Esophagus (tissue), 2 donors: ENCODE measurements at regions not wholly inside any gene's neighbourhood (a gene's known extent, or its start where the extent isn't known, plus 50 kb on each side); places are given as distances from the start of the nearest gene placed in this dataset.

Source experiments
- H3K27ac ChIP-seq, 2 donors: one replicate each; pipeline ENCODE4 v1.5.1; 2013; ENCODE audit warnings: low read depth in 2 of 2, mild to moderate bottlenecking in 2 of 2, inconsistent platforms in 1 of 2, low read length in 1 of 2, moderate library complexity in 1 of 2
- H3K27me3 ChIP-seq, 2 donors: one replicate each; pipeline ENCODE4 v1.6.1; 2013; ENCODE audit warnings: low read length in 2 of 2, control low read depth in 1 of 2, mild to moderate bottlenecking in 1 of 2; ENCODE audit not compliant: insufficient read depth in 2 of 2, control insufficient read depth in 1 of 2
- H3K36me3 ChIP-seq, 2 donors: one replicate each; pipeline ENCODE4 v1.6.1; 2013; ENCODE audit warnings: low read length in 1 of 2; ENCODE audit not compliant: control insufficient read depth in 2 of 2, insufficient read depth in 2 of 2
- H3K4me1 ChIP-seq, 2 donors: one replicate each; pipeline ENCODE4 v1.6.1; 2013; ENCODE audit warnings: low read length in 1 of 2; ENCODE audit not compliant: control insufficient read depth in 2 of 2, insufficient read depth in 2 of 2
- H3K4me3 ChIP-seq, 2 donors: one replicate each; pipeline ENCODE4 v1.5.1; 2013; ENCODE audit warnings: low read length in 2 of 2, mild to moderate bottlenecking in 2 of 2, low read depth in 1 of 2, moderate library complexity in 1 of 2
- H3K9me3 ChIP-seq, 2 donors: one replicate each; pipeline ENCODE4 v1.6.1; 2013; ENCODE audit warnings: mild to moderate bottlenecking in 2 of 2, low read depth in 1 of 2, low read length in 1 of 2, moderate library complexity in 1 of 2; ENCODE audit not compliant: control insufficient read depth in 2 of 2, insufficient read depth in 1 of 2
- WGBS, 2 donors: extraction: QIAGEN DNeasy Blood & Tissue Kit; methylation state at CpG; one replicate each; pipeline ENCODE4 v1.1.7; 2013; 5-methylcytosine and 5-hydroxymethylcytosine counted together
- donor health status: healthy with polysubstance abuse.
- donor health status: Bipolar disorder and iron deficiency.

DNA sequence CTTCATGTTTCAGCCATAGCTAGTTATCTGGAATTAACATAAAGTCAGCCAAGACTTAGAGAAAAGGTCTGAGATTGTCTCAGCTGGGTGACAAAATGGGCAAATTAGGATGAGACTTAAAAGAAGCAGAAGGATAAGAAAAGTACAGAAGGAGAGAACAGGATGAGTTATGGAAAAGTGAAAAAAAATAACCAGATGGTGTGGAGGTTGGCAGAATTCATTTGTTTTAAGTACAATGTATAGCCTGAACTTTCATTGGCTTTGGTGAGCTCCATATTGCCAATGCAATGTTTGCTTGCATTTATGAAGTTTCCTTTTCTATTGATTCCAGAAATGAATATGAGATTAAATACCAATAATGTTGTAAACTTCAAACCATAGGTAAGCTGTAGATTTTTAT lies 447.2 kb upstream of the DPH6 start:
- no peak overlapping the region for H3K27ac ChIP-seq
- H3K36me3 ChIP-seq, result no peaks in the 10 kb centered on the region
- no peaks in the 10 kb centered on the region for H3K4me1 ChIP-seq
- no peaks in the 10 kb centered on the region for H3K27me3 ChIP-seq
- H3K9me3 ChIP-seq, result no peaks in the 10 kb centered on the region
- H3K4me3 ChIP-seq, result no peak overlapping the region

DNA sequence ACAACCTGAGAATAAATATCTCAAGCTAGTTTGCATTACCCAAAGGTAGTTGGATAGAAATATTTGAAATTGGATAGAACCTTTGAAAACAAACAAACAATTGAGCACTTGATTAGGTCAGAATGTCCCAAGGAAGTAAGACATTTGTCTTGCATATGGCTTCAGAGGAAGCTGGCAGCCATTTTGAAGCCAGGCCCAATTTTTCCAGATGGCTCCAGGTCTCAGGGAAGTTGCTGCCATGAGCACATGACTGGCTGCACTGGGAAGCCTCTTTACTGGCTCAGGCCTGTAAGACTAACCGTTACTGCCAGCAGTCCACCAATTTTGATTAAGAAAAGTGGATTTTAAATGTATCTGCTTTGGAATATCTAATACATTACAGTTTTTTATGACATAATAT lies 448.9 kb upstream of the DPH6 start:
- Histone ChIP-seq H3K4me3 (no peak overlapping the region), H3K27me3 (no peaks in the 10 kb centered on the region), H3K9me3 (no peaks in the 10 kb centered on the region), H3K36me3 (no peaks in the 10 kb centered on the region), H3K4me1 (no peaks in the 10 kb centered on the region), H3K27ac (no peak overlapping the region)
- WGBS, 2 donors, result 74 to 93% methylated on average over 1 of the region's 1 CpG

DNA sequence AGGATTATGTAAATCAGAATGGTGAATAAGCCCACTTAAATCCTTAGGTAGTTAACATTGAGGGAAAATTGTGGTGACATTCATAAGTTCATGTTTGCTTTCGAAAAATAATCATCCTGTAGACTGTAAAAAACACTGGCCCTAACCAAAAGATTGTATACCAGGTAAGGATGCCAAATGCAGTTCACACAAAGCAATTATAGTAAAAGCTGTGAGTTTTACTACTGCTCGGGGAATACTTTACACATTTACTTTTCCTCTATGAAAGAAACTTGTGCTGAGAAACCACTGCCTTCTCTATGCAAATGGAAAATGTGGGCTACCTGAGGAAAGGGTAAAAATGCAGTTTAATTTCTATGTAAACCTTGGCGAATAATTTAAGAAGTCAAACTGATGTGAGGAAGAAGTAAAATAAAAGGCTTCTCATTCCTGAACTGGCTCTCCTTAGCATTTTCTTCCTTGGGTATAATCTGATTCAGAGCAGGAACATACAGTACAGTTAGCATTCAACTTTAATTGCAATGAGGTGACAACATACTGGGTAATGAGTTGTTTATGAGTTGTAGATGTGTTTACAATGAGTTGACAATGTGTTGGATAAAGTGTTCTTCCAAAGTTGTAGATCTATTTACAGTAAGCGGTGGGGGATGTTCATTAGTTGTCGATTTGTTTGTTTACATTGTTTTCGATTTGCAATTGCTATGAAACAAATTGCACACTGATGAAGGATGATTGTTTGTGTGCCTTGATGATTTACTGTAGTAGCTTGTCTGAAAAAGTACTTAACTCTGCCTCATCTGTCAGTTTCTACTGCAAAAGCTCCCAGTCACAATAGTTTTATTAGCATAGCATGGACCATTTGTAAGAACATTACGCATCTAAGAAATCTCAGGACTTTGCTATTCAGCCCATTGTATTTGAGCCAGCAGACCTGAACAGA lies 453.0 kb upstream of the DPH6 start:
- H3K4me3 ChIP-seq, result no peak overlapping the region
- H3K27ac ChIP-seq, result no peak overlapping the region
- no peaks in the 10 kb centered on the region for H3K27me3 ChIP-seq
- H3K36me3 ChIP-seq, result no peaks in the 10 kb centered on the region
- H3K9me3 ChIP-seq, result no peaks in the 10 kb centered on the region
- 68 to 75% methylated on average over 7 of the region's 7 CpGs for WGBS, 2 donors
- H3K4me1 ChIP-seq, result no peaks in the 10 kb centered on the region

DNA sequence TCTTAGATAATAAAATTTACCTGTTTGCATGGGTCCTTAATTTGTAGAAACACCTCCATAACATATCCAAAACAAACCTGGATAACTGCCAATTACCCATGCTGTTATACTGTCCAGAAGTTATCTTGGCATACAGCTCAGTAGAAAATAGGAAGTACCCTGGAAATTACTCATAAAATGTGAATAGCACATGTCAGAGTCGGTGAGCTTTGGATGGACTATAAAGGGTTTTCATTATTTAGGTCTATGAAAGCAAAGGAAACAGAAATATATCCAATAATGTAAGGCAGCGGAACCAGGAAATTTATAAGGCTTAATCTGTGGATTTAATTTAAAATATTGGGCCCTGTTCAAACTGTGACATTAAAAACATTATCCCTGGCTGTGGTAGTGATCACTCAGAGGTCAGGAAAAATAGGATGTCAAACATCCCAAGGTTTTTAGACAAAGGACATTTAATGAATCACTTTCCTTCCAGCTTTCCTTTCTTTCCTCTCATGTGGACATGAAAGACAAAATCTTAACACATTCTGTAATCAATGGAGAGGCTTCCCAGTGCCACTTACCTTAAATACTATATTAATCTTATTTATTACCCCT lies 459.0 kb upstream of the DPH6 start:
- Histone ChIP-seq H3K27ac (no peak overlapping the region), H3K36me3 (no peaks in the 10 kb centered on the region), H3K9me3 (no peaks in the 10 kb centered on the region), H3K4me3 (no peak overlapping the region), H3K4me1 (no peaks in the 10 kb centered on the region), H3K27me3 (no peaks in the 10 kb centered on the region)
- WGBS, 2 donors, result 59 to 64% methylated on average over 2 of the region's 2 CpGs

DNA sequence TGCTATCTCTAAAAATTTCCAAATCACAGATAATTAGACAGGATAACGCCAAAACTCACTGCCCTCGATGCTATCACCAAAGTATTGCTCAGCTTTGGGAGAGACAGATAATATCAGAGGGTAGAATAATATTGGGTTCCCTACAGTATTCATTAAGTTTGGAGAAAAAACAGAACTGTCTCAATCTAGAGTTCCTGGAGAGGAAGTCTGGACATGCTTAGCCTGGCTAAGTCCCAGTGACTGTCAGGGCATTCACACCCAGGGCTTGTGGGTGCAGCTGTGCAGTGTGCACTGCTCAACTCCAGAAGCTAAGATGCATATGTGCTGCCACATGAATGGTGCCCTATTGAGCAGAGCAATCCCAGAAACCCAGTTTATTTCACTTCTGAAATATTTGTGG lies 459.6 kb upstream of the DPH6 start:
- no peaks in the 10 kb centered on the region for H3K9me3 ChIP-seq
- H3K27ac ChIP-seq, result no peak overlapping the region
- H3K4me3 ChIP-seq, result no peak overlapping the region
- no peaks in the 10 kb centered on the region for H3K4me1 ChIP-seq
- no peaks in the 10 kb centered on the region for H3K27me3 ChIP-seq
- no peaks in the 10 kb centered on the region for H3K36me3 ChIP-seq
- 79 to 84% methylated on average over 2 of the region's 2 CpGs for WGBS, 2 donors

DNA sequence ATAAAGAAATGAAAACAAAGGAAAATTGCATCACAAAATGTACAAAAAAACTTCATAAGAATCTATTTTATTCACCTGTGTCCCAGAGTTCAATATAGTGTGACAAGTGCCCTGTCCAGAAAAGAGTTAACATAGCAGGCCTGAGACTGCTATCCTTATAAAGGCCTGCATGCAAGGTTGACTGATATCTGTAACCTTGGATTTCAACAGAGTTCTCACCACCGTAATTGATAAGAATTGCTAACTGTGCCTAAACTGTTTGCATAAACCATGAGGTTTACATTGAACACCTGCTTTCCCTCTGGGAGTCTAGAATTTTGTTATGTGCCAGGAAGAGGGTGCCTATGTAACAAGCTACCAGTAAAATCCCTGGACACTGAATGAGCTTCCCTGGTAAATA lies 461.7 kb upstream of the DPH6 start:
- WGBS, 2 donors, result 70 to 83% methylated on average over 1 of the region's 1 CpG
- Histone ChIP-seq H3K9me3 (no peaks in the 10 kb centered on the region), H3K4me1 (no peaks in the 10 kb centered on the region), H3K36me3 (no peaks in the 10 kb centered on the region), H3K27ac (no peak overlapping the region), H3K4me3 (no peak overlapping the region), H3K27me3 (no peaks in the 10 kb centered on the region)

DNA sequence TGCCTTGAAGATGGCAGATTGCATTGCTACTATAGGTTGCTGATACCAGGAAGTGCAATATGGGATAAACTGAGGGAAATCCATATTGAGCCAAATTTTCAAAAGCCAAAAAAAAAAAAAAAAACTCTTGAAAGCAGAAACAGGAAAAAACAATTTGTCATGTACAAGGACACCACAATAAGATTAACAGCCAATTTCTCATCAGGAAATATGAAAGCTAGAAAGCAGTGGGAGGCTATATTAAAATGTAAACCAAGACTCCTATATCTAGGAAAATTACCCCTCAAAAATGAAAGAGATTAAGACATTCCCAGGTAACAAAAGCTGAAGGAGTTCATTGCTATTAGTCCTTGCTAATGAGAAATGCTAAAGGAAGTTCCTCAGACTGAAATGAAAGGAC lies 462.8 kb upstream of the DPH6 start:
- H3K27ac ChIP-seq, result no peak overlapping the region
- H3K4me3 ChIP-seq, result no peak overlapping the region
- no peaks in the 10 kb centered on the region for H3K4me1 ChIP-seq
- no peaks in the 10 kb centered on the region for H3K36me3 ChIP-seq
- no peaks in the 10 kb centered on the region for H3K9me3 ChIP-seq
- H3K27me3 ChIP-seq, result no peaks in the 10 kb centered on the region

DNA sequence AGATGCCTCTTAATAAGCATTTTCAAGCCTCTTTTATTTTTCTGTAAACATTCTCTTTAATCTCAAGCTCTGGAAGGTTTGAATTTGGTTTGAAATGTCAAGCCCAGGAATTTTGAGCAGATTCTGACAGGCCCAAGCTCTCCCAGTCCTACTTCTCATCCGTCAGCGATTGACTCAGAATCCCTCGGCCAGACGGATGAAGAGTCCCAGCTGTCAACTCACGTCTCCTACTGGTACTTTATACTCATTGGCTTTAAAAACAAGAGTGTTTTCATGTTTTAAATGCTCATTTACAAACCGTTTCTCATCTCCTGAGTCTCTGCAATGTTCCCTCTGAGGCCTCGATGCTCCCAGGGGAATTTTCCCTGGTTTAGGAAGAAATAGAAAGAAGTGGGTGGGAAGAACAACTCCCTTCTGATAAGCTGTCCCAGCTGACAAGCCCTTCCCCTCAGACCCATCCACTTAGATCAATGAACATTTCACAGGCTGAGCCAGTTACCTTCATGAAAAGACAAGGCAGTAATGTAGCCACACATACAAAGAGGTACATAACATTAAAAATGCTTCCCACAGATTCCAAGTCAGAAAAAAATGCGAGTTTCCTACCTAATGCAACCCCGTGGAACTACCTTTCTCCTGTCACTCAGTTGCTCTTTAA lies 478.2 kb upstream of the DPH6 start:
- Histone ChIP-seq H3K4me1 (peaks cover 0 to 2% of the 10 kb centered on the region in 2 donors), H3K9me3 (no peaks in the 10 kb centered on the region), H3K36me3 (no peaks in the 10 kb centered on the region), H3K27ac (no peak overlapping the region), H3K4me3 (no peak overlapping the region), H3K27me3 (no peaks in the 10 kb centered on the region)
- 58 to 66% methylated on average over 9 of the region's 9 CpGs for WGBS, 2 donors

DNA sequence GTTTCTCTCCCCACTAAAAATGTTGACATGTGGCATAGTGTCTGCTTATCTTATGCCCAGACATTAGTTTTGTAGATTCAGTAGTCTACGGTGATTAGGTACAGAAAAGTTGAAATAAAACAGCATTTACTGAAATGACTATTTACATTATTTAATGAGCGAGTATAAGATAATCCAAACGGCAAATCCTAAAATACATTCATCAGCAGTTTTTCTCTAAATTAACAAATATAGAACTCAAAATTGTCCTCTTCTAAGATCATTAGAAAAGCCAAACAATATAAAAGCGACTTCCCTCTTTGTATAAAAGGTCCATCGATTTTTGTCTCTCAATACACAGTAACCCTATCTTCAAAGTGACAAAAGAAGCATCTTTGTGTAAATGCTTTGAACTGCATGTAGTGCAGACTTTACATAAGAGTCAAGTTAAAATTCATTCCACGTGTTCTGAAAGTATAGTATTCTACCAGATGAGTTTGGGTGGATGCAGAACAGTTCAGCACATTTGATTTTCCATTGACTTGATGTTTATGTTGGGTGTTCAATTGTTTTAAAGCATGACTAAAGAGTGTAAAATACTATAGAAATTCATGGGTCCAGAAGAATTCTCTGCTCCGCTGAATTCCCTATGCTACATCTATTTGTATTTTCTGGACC lies 480.8 kb upstream of the DPH6 start:
- 83 to 84% methylated on average over 7 of the region's 7 CpGs for WGBS, 2 donors
- H3K27ac ChIP-seq, result no peak overlapping the region
- H3K36me3 ChIP-seq, result no peaks in the 10 kb centered on the region
- H3K4me3 ChIP-seq, result no peak overlapping the region
- H3K9me3 ChIP-seq, result no peaks in the 10 kb centered on the region
- no peaks in the 10 kb centered on the region for H3K27me3 ChIP-seq
- no peaks in the 10 kb centered on the region for H3K4me1 ChIP-seq
